Ishikawa (cell line): ENCODE measurements at regions not wholly inside any gene's neighbourhood (a gene's known extent, or its start where the extent isn't known, plus 50 kb on each side); places are given as distances from the start of the nearest gene placed in this dataset.

Experiments
- CEBPB ChIP-seq: IDR thresholded peaks from 2 replicates; pipeline ENCODE4 v1.6.1; 2012
- EGR1 ChIP-seq: IDR thresholded peaks from 2 replicates; pipeline ENCODE4 v1.6.1; 2012
- EP300 ChIP-seq: IDR thresholded peaks from 2 replicates; pipeline ENCODE4 v1.6.1; 2012; ENCODE audit warnings: borderline replicate concordance
- MAX ChIP-seq: IDR thresholded peaks from 2 replicates; pipeline ENCODE4 v1.6.1; 2012
- NFIC ChIP-seq: IDR thresholded peaks from 2 replicates; pipeline ENCODE4 v1.6.1; 2012
- RAD21 ChIP-seq: IDR thresholded peaks from 2 replicates; pipeline ENCODE4 v1.6.1; 2012; ENCODE audit warnings: low read depth
- TAF1 ChIP-seq: IDR thresholded peaks from 2 replicates; pipeline ENCODE4 v1.6.1; 2012; ENCODE audit warnings: low read depth, mild to moderate bottlenecking
- TEAD4 ChIP-seq: IDR thresholded peaks from 2 replicates; pipeline ENCODE4 v1.6.1; 2012
- ZBTB7A ChIP-seq: IDR thresholded peaks from 2 replicates; pipeline ENCODE4 v1.6.1; 2012; ENCODE audit warnings: low read depth

- TF ChIP-seq ZBTB7A (no peak), CEBPB (no peak), RAD21 (no peak), TEAD4 (no peak), EP300 (no peak), TAF1 (no peak), NFIC (no peak), MAX (no peak), EGR1 (no peak)
Observed at GRCh38 chr17:62216847-62217246, 151.8 kb upstream of the MED13 start.
